GM12873 (cell line): ENCODE measurements at regions not wholly inside any gene's neighbourhood (a gene's known extent, or its start where the extent isn't known, plus 50 kb on each side); places are given as distances from the start of the nearest gene placed in this dataset.
A peak's percentile ranks its signal among the peaks of the same experiment; 100 is the strongest.

Source experiments
- CTCF ChIP-seq: IDR thresholded peaks from 2 replicates; pipeline ENCODE4 v1.5.1; 2012; ENCODE audit warnings: low read depth, mild to moderate bottlenecking, moderate library complexity, low read length, control low read depth; ENCODE audit not compliant: insufficient read depth; ENCODE audit errors: missing control alignments

GRCh38 chr1:47618222-47618720 lies 180.4 kb downstream of the FOXD2 start:
- no peak for TF ChIP-seq CTCF

- TF ChIP-seq CTCF: no peak
Observed at GRCh38 chr1:47618830-47619229, 181.0 kb downstream of the FOXD2 start.

- TF ChIP-seq CTCF: no peak
Observed at GRCh38 chr1:47621483-47621882, 183.6 kb downstream of the FOXD2 start.

- no peak for TF ChIP-seq CTCF
Observed at GRCh38 chr1:47621977-47622376, 184.1 kb downstream of the FOXD2 start.

- no peak for TF ChIP-seq CTCF
Observed at GRCh38 chr1:47622776-47623556, 185.1 kb downstream of the FOXD2 start.

- TF ChIP-seq CTCF: no peak
Observed at GRCh38 chr1:47623557-47623940, 185.7 kb downstream of the FOXD2 start.

GRCh38 chr1:47624531-47624930 lies 186.7 kb downstream of the FOXD2 start:
- peak; percentile 19 for TF ChIP-seq CTCF
